ENCODE measurements at regions not wholly inside any gene's neighbourhood (a gene's known extent, or its start where the extent isn't known, plus 50 kb on each side); places are given as distances from the start of the nearest gene placed in this dataset.

- ChIA-PET CTCF (no interaction called here), POLR2A (no interaction called here)
- Histone ChIP-seq H3K4me3 (ENCODE audit: low read depth, low read length) (no peak overlapping the region), H3K27me3 (ENCODE audit: control insufficient read depth, insufficient read depth, low read length) (no peaks in the 10 kb centered on the region), H3K36me3 (ENCODE audit: control insufficient read depth, insufficient read depth, low read length) (no peaks in the 10 kb centered on the region)
- no peak for TF ChIP-seq CTCF (IDR thresholded peaks at IDR 0.05; ENCODE audit: insufficient read depth, low read depth, low read length)
- no peak for DNase-seq (ENCODE audit: low read depth)
Measured at GRCh38 chr14:38743966-38744584, 359.0 kb downstream of the SEC23A start.

DNA sequence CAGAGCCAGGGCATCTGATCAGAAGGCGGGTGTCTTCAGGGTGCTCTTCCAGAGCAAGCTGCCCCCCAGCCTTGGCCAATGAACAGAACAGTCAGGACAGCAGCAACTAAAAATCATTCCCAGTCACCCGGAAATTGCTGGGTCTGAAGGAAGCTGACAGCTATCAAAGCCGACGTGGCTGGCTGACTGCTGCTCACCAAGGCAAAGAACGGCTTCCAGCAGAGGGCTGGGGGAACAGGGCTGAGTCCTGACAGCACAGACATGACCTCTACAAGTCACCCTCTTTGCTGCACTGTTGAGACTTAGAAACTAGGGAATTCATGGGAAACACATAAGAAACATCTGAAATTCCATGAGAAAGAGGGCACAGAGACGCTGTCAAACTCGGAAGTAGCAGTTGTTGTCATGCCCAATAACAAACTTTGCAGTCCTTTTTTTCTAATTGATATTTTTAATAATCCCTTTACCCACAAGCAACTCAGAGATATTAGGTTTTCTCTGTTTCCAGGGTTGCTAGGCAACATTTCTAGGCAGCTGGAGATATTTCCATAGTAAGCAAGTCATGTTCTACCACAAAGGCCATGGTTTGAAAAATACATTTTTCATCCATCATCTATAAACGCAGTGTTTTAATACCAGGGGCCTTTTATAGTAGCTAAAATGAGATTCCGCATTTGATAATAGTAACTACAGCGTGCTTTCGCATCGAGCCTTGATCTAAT, 365.2 kb downstream of the SEC23A start:
- Histone ChIP-seq H3K36me3 (ENCODE audit: control insufficient read depth, insufficient read depth, low read length) (no peaks in the 10 kb centered on the region), H3K27me3 (ENCODE audit: control insufficient read depth, insufficient read depth, low read length) (no peaks in the 10 kb centered on the region), H3K4me3 (ENCODE audit: low read depth, low read length) (no peak overlapping the region)
- TF ChIP-seq CTCF (IDR thresholded peaks at IDR 0.05; ENCODE audit: insufficient read depth, low read depth, low read length), result no peak
- POLR2A ChIA-PET, result no interaction called here
- DNase-seq (ENCODE audit: low read depth), result no peak
- CTCF ChIA-PET, result interaction anchor here (0.6 kb wide), 1 partner anchor 9 kb away, joined by 3 read pairs; no protein-coding TSS in a partner anchor

GRCh38 chr14:38735005-38735404, 368.0 kb downstream of the SEC23A start:
- no peak for TF ChIP-seq CTCF (IDR thresholded peaks at IDR 0.05; ENCODE audit: insufficient read depth, low read depth, low read length)
- POLR2A ChIA-PET, result no interaction called here
- CTCF ChIA-PET, result interaction anchor here (1.4 kb wide), 1 partner anchor 13 kb away, joined by 4 read pairs; no protein-coding TSS in a partner anchor
- Histone ChIP-seq H3K4me3 (ENCODE audit: low read depth, low read length) (no peak overlapping the region), H3K36me3 (ENCODE audit: control insufficient read depth, insufficient read depth, low read length) (no peaks in the 10 kb centered on the region), H3K27me3 (ENCODE audit: control insufficient read depth, insufficient read depth, low read length) (no peaks in the 10 kb centered on the region; the same call in 1 of the 2 replicates)
- no peak for DNase-seq (ENCODE audit: low read depth)

GRCh38 chr14:38731962-38732361, 371.1 kb downstream of the SEC23A start:
- H3K36me3 ChIP-seq (ENCODE audit: control insufficient read depth, insufficient read depth, low read length), result no peaks in the 10 kb centered on the region
- ChIA-PET POLR2A (no interaction called here), CTCF (interaction anchor here (0.6 kb wide), 1 partner anchor 255 kb away, joined by 3 read pairs; no protein-coding TSS in a partner anchor)
- TF ChIP-seq CTCF (IDR thresholded peaks at IDR 0.05; ENCODE audit: insufficient read depth, low read depth, low read length), result no peak
- no peaks in the 10 kb centered on the region; the same call in 1 of the 2 replicates for H3K27me3 ChIP-seq (ENCODE audit: control insufficient read depth, insufficient read depth, low read length)
- no peak for DNase-seq (ENCODE audit: low read depth)
- H3K4me3 ChIP-seq (ENCODE audit: low read depth, low read length), result no peak overlapping the region

GRCh38 chr14:38730420-38730819, 372.6 kb downstream of the SEC23A start:
- CTCF ChIA-PET, result interaction anchor here (1.1 kb wide), 1 partner anchor 131 kb away, joined by 3 read pairs; no protein-coding TSS in a partner anchor
- POLR2A ChIA-PET, result no interaction called here
- Histone ChIP-seq H3K36me3 (ENCODE audit: control insufficient read depth, insufficient read depth, low read length) (no peaks in the 10 kb centered on the region), H3K27me3 (ENCODE audit: control insufficient read depth, insufficient read depth, low read length) (no peaks in the 10 kb centered on the region; the same call in 1 of the 2 replicates), H3K4me3 (ENCODE audit: low read depth, low read length) (no peak overlapping the region)
- no peak for TF ChIP-seq CTCF (IDR thresholded peaks at IDR 0.05; ENCODE audit: insufficient read depth, low read depth, low read length)
- DNase-seq (ENCODE audit: low read depth), result no peak
